ENCODE measurements at regions not wholly inside any gene's neighbourhood (a gene's known extent, or its start where the extent isn't known, plus 50 kb on each side); places are given as distances from the start of the nearest gene placed in this dataset.
"Not testable (repeated sequence)": the region's sequence is repeated elsewhere in the genome, so short reads cannot be mapped to it uniquely, and the experiment has no call there.

GRCh38 chr2:211144078-211144477 is 587.7 kb downstream of the CPS1 start:
- no peak for DNase-seq (ENCODE audit: low read depth)

- no peak for DNase-seq (ENCODE audit: low read depth)
These were observed 588.7 kb downstream of the CPS1 start for GRCh38 chr2:211144974-211145665.

GRCh38 chr2:211149731-211150130 is 593.3 kb downstream of the CPS1 start:
- no peak for DNase-seq (ENCODE audit: low read depth)

- DNase-seq (ENCODE audit: low read depth): no peak
These were observed 600.8 kb downstream of the CPS1 start for GRCh38 chr2:211157211-211157610.

- peak; percentile 37 for DNase-seq (ENCODE audit: low read depth)
These were observed 601.6 kb downstream of the CPS1 start for GRCh38 chr2:211157856-211158463.

GRCh38 chr2:211159972-211160371 is 603.6 kb downstream of the CPS1 start:
- DNase-seq (ENCODE audit: low read depth): no peak

GRCh38 chr2:211161236-211161635 is 604.8 kb downstream of the CPS1 start:
- no peak for DNase-seq (ENCODE audit: low read depth)

GRCh38 chr2:211162911-211163310 is 606.5 kb downstream of the CPS1 start:
- DNase-seq (ENCODE audit: low read depth): no peak

- no peak for DNase-seq (ENCODE audit: low read depth)
These were observed 614.4 kb downstream of the CPS1 start for GRCh38 chr2:211170843-211171242.

- no peak for DNase-seq (ENCODE audit: low read depth)
These were observed 617.6 kb downstream of the CPS1 start for GRCh38 chr2:211174021-211174420.

GRCh38 chr2:211174631-211175030 is 618.2 kb downstream of the CPS1 start:
- DNase-seq (ENCODE audit: low read depth): no peak

GRCh38 chr2:211175956-211176355 is 619.6 kb downstream of the CPS1 start:
- DNase-seq (ENCODE audit: low read depth): no peak

- no peak for DNase-seq (ENCODE audit: low read depth)
These were observed 620.2 kb downstream of the CPS1 start for GRCh38 chr2:211176514-211177141.

- no peak for DNase-seq (ENCODE audit: low read depth)
These were observed 625.2 kb downstream of the CPS1 start for GRCh38 chr2:211181626-211182025.

- DNase-seq (ENCODE audit: low read depth): no peak
These were observed 631.2 kb downstream of the CPS1 start for GRCh38 chr2:211187602-211188001.

- no peak for DNase-seq (ENCODE audit: low read depth)
These were observed 647.6 kb downstream of the CPS1 start for GRCh38 chr2:211203986-211204385.

- no peak for DNase-seq (ENCODE audit: low read depth)
These were observed 648.1 kb downstream of the CPS1 start for GRCh38 chr2:211204456-211204855.

GRCh38 chr2:211204902-211205301 is 648.5 kb downstream of the CPS1 start:
- no peak for DNase-seq (ENCODE audit: low read depth)

- no peak for DNase-seq (ENCODE audit: low read depth)
These were observed 649.0 kb downstream of the CPS1 start for GRCh38 chr2:211205358-211205757.

GRCh38 chr2:211205836-211206235 is 649.4 kb downstream of the CPS1 start:
- no peak for DNase-seq (ENCODE audit: low read depth)

GRCh38 chr2:211216221-211216620 is 659.8 kb downstream of the CPS1 start:
- no peak for DNase-seq (ENCODE audit: low read depth)

GRCh38 chr2:211219548-211219947 is 663.1 kb downstream of the CPS1 start:
- DNase-seq (ENCODE audit: low read depth): not testable (repeated sequence)

- DNase-seq (ENCODE audit: low read depth): no peak
These were observed 669.4 kb downstream of the CPS1 start for GRCh38 chr2:211225784-211226183.

- no peak for DNase-seq (ENCODE audit: low read depth)
These were observed 672.2 kb downstream of the CPS1 start for GRCh38 chr2:211228559-211228958.

Measured in stimulated activated CD8-positive, alpha-beta memory T cell treated with anti-CD3 and anti-CD28 coated beads, Interleukin-15, amount 100 ng/mL, for 24 hours (primary cell).